ENCODE measurements at regions not wholly inside any gene's neighbourhood (a gene's known extent, or its start where the extent isn't known, plus 50 kb on each side); places are given as distances from the start of the nearest gene placed in this dataset.

- no peaks in the 10 kb centered on the region for H3K4me1 ChIP-seq (ENCODE audit: control insufficient read depth, insufficient read depth, low read length)
- no peak overlapping the region for H3K4me3 ChIP-seq (ENCODE audit: low read depth, low read length)
- no peaks in the 10 kb centered on the region for H3K9me3 ChIP-seq (ENCODE audit: control insufficient read depth, insufficient read depth, low read length)
- H3K36me3 ChIP-seq (ENCODE audit: control insufficient read depth, insufficient read depth, low read length): no peaks in the 10 kb centered on the region
- H3K27ac ChIP-seq (ENCODE audit: low read depth, low read length): no peak overlapping the region
- no peak overlapping the region for H3K9ac ChIP-seq (ENCODE audit: low read depth, low read length)
- no peaks in the 10 kb centered on the region for H3K27me3 ChIP-seq (ENCODE audit: control insufficient read depth, insufficient read depth, low read length)
Measured at GRCh38 chr18:44309185-44309584, 371.5 kb upstream of the SETBP1 start.

- Histone ChIP-seq H3K9me3 (ENCODE audit: control insufficient read depth, insufficient read depth, low read length) (no peaks in the 10 kb centered on the region), H3K4me1 (ENCODE audit: control insufficient read depth, insufficient read depth, low read length) (no peaks in the 10 kb centered on the region), H3K9ac (ENCODE audit: low read depth, low read length) (no peak overlapping the region), H3K36me3 (ENCODE audit: control insufficient read depth, insufficient read depth, low read length) (no peaks in the 10 kb centered on the region), H3K4me3 (ENCODE audit: low read depth, low read length) (no peak overlapping the region), H3K27ac (ENCODE audit: low read depth, low read length) (no peak overlapping the region), H3K27me3 (ENCODE audit: control insufficient read depth, insufficient read depth, low read length) (no peaks in the 10 kb centered on the region)
Measured at GRCh38 chr18:44320619-44321460, 359.8 kb upstream of the SETBP1 start.

- Histone ChIP-seq H3K36me3 (ENCODE audit: control insufficient read depth, insufficient read depth, low read length) (no peaks in the 10 kb centered on the region), H3K9ac (ENCODE audit: low read depth, low read length) (no peak overlapping the region), H3K27me3 (ENCODE audit: control insufficient read depth, insufficient read depth, low read length) (no peaks in the 10 kb centered on the region)
Measured at GRCh38 chr18:44321868-44322590, 358.7 kb upstream of the SETBP1 start.

GRCh38 chr18:44323125-44323524, 357.6 kb upstream of the SETBP1 start:
- Histone ChIP-seq H3K9ac (ENCODE audit: low read depth, low read length) (no peak overlapping the region), H3K4me3 (ENCODE audit: low read depth, low read length) (no peak overlapping the region), H3K36me3 (ENCODE audit: control insufficient read depth, insufficient read depth, low read length) (no peaks in the 10 kb centered on the region), H3K4me1 (ENCODE audit: control insufficient read depth, insufficient read depth, low read length) (no peaks in the 10 kb centered on the region), H3K9me3 (ENCODE audit: control insufficient read depth, insufficient read depth, low read length) (no peaks in the 10 kb centered on the region), H3K27ac (ENCODE audit: low read depth, low read length) (no peak overlapping the region), H3K27me3 (ENCODE audit: control insufficient read depth, insufficient read depth, low read length) (no peaks in the 10 kb centered on the region)

More at GRCh38 chr18:44321868-44322590, 358.7 kb upstream of the SETBP1 start:
- H3K4me3 ChIP-seq (ENCODE audit: low read depth, low read length): no peak overlapping the region
- H3K9me3 ChIP-seq (ENCODE audit: control insufficient read depth, insufficient read depth, low read length): no peaks in the 10 kb centered on the region
- no peaks in the 10 kb centered on the region for H3K4me1 ChIP-seq (ENCODE audit: control insufficient read depth, insufficient read depth, low read length)
- no peak overlapping the region for H3K27ac ChIP-seq (ENCODE audit: low read depth, low read length)

- H3K27me3 ChIP-seq (ENCODE audit: control insufficient read depth, insufficient read depth, low read length): no peaks in the 10 kb centered on the region
- no peaks in the 10 kb centered on the region for H3K4me1 ChIP-seq (ENCODE audit: control insufficient read depth, insufficient read depth, low read length)
- no peak overlapping the region for H3K27ac ChIP-seq (ENCODE audit: low read depth, low read length)
- no peak overlapping the region for H3K4me3 ChIP-seq (ENCODE audit: low read depth, low read length)
- H3K9ac ChIP-seq (ENCODE audit: low read depth, low read length): no peak overlapping the region
- H3K9me3 ChIP-seq (ENCODE audit: control insufficient read depth, insufficient read depth, low read length): no peaks in the 10 kb centered on the region
- H3K36me3 ChIP-seq (ENCODE audit: control insufficient read depth, insufficient read depth, low read length): no peaks in the 10 kb centered on the region
Measured at GRCh38 chr18:44324361-44324760, 356.3 kb upstream of the SETBP1 start.

- H3K27ac ChIP-seq (ENCODE audit: low read depth, low read length): no peak overlapping the region
- no peaks in the 10 kb centered on the region for H3K36me3 ChIP-seq (ENCODE audit: control insufficient read depth, insufficient read depth, low read length)
- H3K9me3 ChIP-seq (ENCODE audit: control insufficient read depth, insufficient read depth, low read length): no peaks in the 10 kb centered on the region
- no peaks in the 10 kb centered on the region for H3K27me3 ChIP-seq (ENCODE audit: control insufficient read depth, insufficient read depth, low read length)
- H3K9ac ChIP-seq (ENCODE audit: low read depth, low read length): no peak overlapping the region
- H3K4me3 ChIP-seq (ENCODE audit: low read depth, low read length): no peak overlapping the region
- no peaks in the 10 kb centered on the region for H3K4me1 ChIP-seq (ENCODE audit: control insufficient read depth, insufficient read depth, low read length)
Measured at GRCh38 chr18:44325903-44326635, 354.6 kb upstream of the SETBP1 start.

- Histone ChIP-seq H3K4me1 (ENCODE audit: control insufficient read depth, insufficient read depth, low read length) (no peaks in the 10 kb centered on the region), H3K9me3 (ENCODE audit: control insufficient read depth, insufficient read depth, low read length) (no peaks in the 10 kb centered on the region), H3K27me3 (ENCODE audit: control insufficient read depth, insufficient read depth, low read length) (no peaks in the 10 kb centered on the region), H3K27ac (ENCODE audit: low read depth, low read length) (no peak overlapping the region), H3K4me3 (ENCODE audit: low read depth, low read length) (no peak overlapping the region), H3K9ac (ENCODE audit: low read depth, low read length) (no peak overlapping the region), H3K36me3 (ENCODE audit: control insufficient read depth, insufficient read depth, low read length) (no peaks in the 10 kb centered on the region)
Measured at GRCh38 chr18:44331656-44332570, 348.8 kb upstream of the SETBP1 start.

- Histone ChIP-seq H3K27ac (ENCODE audit: low read depth, low read length) (no peak overlapping the region), H3K4me1 (ENCODE audit: control insufficient read depth, insufficient read depth, low read length) (no peaks in the 10 kb centered on the region), H3K9ac (ENCODE audit: low read depth, low read length) (no peak overlapping the region), H3K36me3 (ENCODE audit: control insufficient read depth, insufficient read depth, low read length) (no peaks in the 10 kb centered on the region), H3K4me3 (ENCODE audit: low read depth, low read length) (no peak overlapping the region), H3K27me3 (ENCODE audit: control insufficient read depth, insufficient read depth, low read length) (no peaks in the 10 kb centered on the region), H3K9me3 (ENCODE audit: control insufficient read depth, insufficient read depth, low read length) (no peaks in the 10 kb centered on the region)
Measured at GRCh38 chr18:44341759-44342158, 338.9 kb upstream of the SETBP1 start.

- no peaks in the 10 kb centered on the region for H3K27me3 ChIP-seq (ENCODE audit: control insufficient read depth, insufficient read depth, low read length)
- no peak overlapping the region for H3K27ac ChIP-seq (ENCODE audit: low read depth, low read length)
- H3K9ac ChIP-seq (ENCODE audit: low read depth, low read length): no peak overlapping the region
- no peaks in the 10 kb centered on the region for H3K9me3 ChIP-seq (ENCODE audit: control insufficient read depth, insufficient read depth, low read length)
- H3K4me1 ChIP-seq (ENCODE audit: control insufficient read depth, insufficient read depth, low read length): no peaks in the 10 kb centered on the region
- no peak overlapping the region for H3K4me3 ChIP-seq (ENCODE audit: low read depth, low read length)
- H3K36me3 ChIP-seq (ENCODE audit: control insufficient read depth, insufficient read depth, low read length): no peaks in the 10 kb centered on the region
Measured at GRCh38 chr18:44342162-44342561, 338.5 kb upstream of the SETBP1 start.

- Histone ChIP-seq H3K36me3 (ENCODE audit: control insufficient read depth, insufficient read depth, low read length) (no peaks in the 10 kb centered on the region), H3K9me3 (ENCODE audit: control insufficient read depth, insufficient read depth, low read length) (no peaks in the 10 kb centered on the region), H3K27me3 (ENCODE audit: control insufficient read depth, insufficient read depth, low read length) (no peaks in the 10 kb centered on the region)
Measured at GRCh38 chr18:44342946-44343345, 337.7 kb upstream of the SETBP1 start.

More at GRCh38 chr18:44342946-44343345, 337.7 kb upstream of the SETBP1 start:
- no peak overlapping the region for H3K4me3 ChIP-seq (ENCODE audit: low read depth, low read length)
- H3K27ac ChIP-seq (ENCODE audit: low read depth, low read length): no peak overlapping the region
- H3K9ac ChIP-seq (ENCODE audit: low read depth, low read length): no peak overlapping the region
- no peaks in the 10 kb centered on the region for H3K4me1 ChIP-seq (ENCODE audit: control insufficient read depth, insufficient read depth, low read length)

Data from HUES48 (cell line).